ENCODE measurements at regions not wholly inside any gene's neighbourhood (a gene's known extent, or its start where the extent isn't known, plus 50 kb on each side); places are given as distances from the start of the nearest gene placed in this dataset.

GRCh38 chr6:134474955-134475354 is 157.0 kb upstream of the SGK1 start:
- ChIA-PET POLR2A (no interaction called here), CTCF (interaction anchor here (0.9 to 1.9 kb wide), 4 partner anchors 10 to 40 kb away, joined by 3 to 12 read pairs (median 3); no protein-coding TSS in a partner anchor)
- no peak for TF ChIP-seq CTCF (IDR thresholded peaks at IDR 0.05; ENCODE audit: control extremely low read depth, extremely low read depth, low read depth, missing control alignments)
- no peak for DNase-seq (ENCODE audit: extremely low spot score)

- ChIA-PET CTCF (no interaction called here), POLR2A (no interaction called here)
- no peak for TF ChIP-seq CTCF (IDR thresholded peaks at IDR 0.05; ENCODE audit: control extremely low read depth, extremely low read depth, low read depth, missing control alignments)
- DNase-seq (ENCODE audit: extremely low spot score), result no peak
Observed at GRCh38 chr6:134472661-134473060, 154.7 kb upstream of the SGK1 start.

GRCh38 chr6:134472046-134472445 is 154.1 kb upstream of the SGK1 start:
- POLR2A ChIA-PET, result no interaction called here
- CTCF ChIA-PET, result interaction anchor here (1.1 kb wide), 1 partner anchor 12 kb away, joined by 3 read pairs; no protein-coding TSS in a partner anchor
- TF ChIP-seq CTCF (IDR thresholded peaks at IDR 0.05; ENCODE audit: control extremely low read depth, extremely low read depth, low read depth, missing control alignments), result no peak
- no peak for DNase-seq (ENCODE audit: extremely low spot score)

- CTCF ChIA-PET, result no interaction called here
- POLR2A ChIA-PET, result no interaction called here
- TF ChIP-seq CTCF (IDR thresholded peaks at IDR 0.05; ENCODE audit: control extremely low read depth, extremely low read depth, low read depth, missing control alignments), result no peak
- DNase-seq (ENCODE audit: extremely low spot score), result no peak
Observed at GRCh38 chr6:134470457-134470975, 152.6 kb upstream of the SGK1 start.

GRCh38 chr6:134469702-134470456 is 152.0 kb upstream of the SGK1 start:
- POLR2A ChIA-PET, result no interaction called here

GRCh38 chr6:134468633-134469032 is 150.7 kb upstream of the SGK1 start:
- no peak for DNase-seq (ENCODE audit: extremely low spot score)
- TF ChIP-seq CTCF (IDR thresholded peaks at IDR 0.05; ENCODE audit: control extremely low read depth, extremely low read depth, low read depth, missing control alignments), result no peak
- POLR2A ChIA-PET, result no interaction called here
- CTCF ChIA-PET, result interaction anchor here (0.6 to 1.9 kb wide), 6 partner anchors 8 to 167 kb away, joined by 3 to 7 read pairs (median 4); no protein-coding TSS in a partner anchor

More at GRCh38 chr6:134469702-134470456, 152.0 kb upstream of the SGK1 start:
- CTCF ChIA-PET, result interaction anchor here (1.2 to 1.7 kb wide), 3 partner anchors 8 to 165 kb away, joined by 3 to 5 read pairs (median 4); no protein-coding TSS in a partner anchor
- TF ChIP-seq CTCF (IDR thresholded peaks at IDR 0.05; ENCODE audit: control extremely low read depth, extremely low read depth, low read depth, missing control alignments), result no peak
- DNase-seq (ENCODE audit: extremely low spot score), result no peak
